Stimulated activated CD4-positive, alpha-beta T cell treated with anti-CD3 and anti-CD28 coated beads, Interleukin-1b, Interleukin-23, amount 100 ng/mL, for 48 hours (primary cell): ENCODE measurements at regions not wholly inside any gene's neighbourhood (a gene's known extent, or its start where the extent isn't known, plus 50 kb on each side); places are given as distances from the start of the nearest gene placed in this dataset.
"Not testable (repeated sequence)": the region's sequence is repeated elsewhere in the genome, so short reads cannot be mapped to it uniquely, and the experiment has no call there.

Source experiments
- DNase-seq: peaks from one replicate; pipeline ENCODE4 v3.0.0-alpha.2; 2020

DNA sequence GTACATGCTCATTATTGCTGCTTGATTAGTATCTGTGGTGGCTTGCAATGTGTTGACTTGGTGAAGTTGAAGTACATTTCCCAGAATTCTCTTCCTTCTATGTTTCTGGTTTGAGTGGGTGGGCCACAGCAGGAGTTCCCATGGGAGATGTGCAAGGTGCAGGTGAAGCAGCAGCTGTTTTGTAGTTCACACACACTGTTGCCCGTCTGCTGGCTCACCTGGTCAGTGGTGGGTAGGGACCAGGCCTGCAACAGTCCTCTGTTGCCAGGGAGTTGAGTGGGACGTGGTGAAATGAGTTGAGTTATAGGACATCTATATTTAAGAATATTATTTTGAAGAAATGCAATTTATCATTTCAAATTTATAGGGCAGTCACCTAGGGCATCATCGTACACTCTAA, 417.4 kb downstream of the TMEM135 start:
- no peak for DNase-seq

DNA sequence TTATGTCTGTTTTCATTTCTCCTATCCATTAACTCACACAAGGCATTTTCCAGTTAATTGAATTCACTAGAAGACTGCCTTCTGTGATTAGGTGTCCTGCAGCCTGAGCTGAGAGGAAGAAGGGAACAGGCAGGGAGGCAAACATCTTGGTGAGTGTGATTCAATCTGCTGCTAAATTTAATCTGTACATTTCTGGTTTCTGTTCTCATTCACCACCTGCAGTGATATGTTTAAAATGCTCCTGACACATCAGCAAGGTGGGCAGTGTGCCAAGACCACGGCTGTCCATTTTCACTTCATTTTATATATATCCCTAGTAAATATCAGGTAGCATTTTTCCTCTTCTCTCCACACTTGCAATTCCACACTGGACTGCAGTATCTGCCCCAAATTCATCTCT, 416.5 kb downstream of the TMEM135 start:
- DNase-seq = no peak

DNA sequence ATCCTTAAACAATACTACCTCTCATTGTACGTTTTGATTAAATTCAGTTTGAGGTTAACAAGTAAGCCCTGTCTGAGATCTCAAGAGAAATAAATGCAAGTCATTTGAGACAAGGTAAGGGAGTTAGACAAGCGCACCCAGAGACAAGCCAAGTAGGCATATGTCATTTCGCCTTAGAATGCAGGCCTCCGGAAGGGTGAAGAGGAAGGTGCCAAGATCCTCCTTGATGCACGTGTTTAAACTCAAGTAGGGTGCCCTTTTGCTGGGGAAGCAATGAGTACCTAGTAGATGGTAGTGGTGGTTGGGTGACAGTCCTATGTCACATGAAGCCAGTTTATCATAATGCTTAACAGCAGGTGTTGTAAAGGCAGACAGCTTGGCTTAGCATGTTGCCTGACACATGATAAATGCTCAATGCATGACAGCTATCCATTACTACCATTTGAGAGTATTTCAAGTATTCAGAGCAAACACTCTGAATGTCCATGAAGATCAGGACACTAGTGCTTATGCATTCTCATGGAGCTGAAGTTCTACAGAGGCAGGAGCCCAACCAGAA, 415.9 kb downstream of the TMEM135 start:
- no peak for DNase-seq

DNA sequence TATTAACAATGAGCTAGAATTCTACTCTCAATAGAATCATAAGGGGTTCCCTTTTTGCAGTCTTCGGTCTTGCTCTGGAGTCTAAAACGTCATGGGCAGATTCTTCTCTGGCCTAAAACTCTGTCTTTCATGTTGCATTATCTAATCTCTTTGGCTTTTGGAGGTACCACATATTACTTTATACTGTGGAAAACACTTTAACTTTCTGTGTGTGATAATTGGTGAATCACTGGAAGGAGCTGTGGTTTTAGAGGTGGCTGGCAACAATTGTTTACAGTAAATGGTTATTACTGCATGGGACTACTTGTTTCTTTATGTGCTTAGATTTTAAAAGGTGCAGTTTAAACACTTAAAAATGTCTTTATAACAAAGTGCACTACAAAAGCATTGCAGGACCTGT, 414.3 kb downstream of the TMEM135 start:
- DNase-seq = not testable (repeated sequence)

DNA sequence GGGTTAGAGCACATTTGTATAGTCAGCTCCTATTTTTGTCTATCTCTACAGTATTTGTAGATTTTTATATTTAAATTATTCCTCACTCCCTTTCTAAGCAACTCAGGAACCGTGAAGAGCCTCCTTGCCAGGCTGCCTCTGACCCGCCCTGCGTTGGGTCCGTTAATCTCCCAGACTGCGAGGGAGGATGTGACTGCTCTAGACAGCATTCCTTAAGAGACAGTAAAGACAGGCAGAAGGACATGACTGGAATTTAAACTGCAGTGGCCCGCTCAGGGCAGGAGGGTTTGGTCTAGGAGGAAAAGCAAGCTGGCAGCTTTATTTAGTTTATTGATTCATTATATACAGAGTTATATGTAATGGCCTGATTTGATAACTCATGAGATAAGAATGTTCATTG, 413.7 kb downstream of the TMEM135 start:
- DNase-seq = no peak

DNA sequence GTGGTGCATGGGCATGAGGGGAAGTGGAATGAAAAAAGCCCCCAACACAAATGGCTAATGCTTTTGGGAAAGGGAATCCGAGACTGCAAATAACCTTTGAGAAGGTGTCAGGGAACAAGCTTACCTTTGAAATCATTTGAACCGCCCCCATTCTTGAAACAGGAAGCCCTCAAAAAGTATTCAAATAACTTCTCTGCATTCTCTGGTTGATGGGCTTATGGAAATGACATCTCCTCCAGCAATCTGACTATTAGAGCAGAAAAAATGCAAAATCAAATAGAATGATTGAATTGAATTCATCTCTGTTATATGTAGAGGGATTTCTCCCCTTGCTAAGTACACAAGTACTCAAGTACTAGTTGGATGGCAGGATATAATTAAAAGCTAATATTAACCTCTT, 409.9 kb downstream of the TMEM135 start:
- DNase-seq = no peak

DNA sequence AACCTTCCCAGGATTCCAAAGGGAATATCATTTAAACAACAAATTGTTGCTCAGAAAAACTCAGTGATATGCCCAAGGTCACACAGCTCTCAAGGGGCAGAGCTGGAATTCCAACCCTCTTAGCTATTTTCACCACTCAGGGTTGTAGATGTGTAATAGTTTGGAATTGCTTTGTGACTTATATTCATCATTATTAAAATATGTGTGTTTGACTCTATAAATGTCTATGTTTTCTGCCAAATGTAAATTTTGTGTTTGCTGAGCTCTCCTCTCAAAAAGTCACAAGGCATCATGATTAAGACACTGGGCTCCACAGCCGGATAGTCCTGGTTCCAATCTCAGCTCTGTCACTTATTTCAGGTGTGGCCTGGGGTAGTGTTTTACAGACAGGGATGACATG, 407.3 kb downstream of the TMEM135 start:
- DNase-seq = no peak

DNA sequence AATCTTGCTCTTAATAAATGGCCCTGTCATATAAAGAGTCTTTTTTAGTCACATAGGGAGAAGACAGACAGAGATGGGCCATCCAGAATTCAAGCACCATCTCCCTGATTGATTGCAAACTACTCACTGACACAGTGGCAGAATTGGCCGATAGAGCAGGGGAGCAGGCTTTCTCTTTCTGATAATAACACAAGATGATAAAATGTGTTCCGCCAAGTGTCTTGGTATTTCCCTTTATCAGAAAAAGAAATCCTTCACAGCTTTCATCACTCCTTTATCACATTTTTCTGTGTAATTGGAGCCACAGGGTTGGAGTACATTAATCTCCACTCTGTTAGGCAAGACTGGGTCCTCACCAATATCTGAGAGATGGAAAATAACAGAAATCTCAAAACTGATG, 406.0 kb downstream of the TMEM135 start:
- DNase-seq = no peak

DNA sequence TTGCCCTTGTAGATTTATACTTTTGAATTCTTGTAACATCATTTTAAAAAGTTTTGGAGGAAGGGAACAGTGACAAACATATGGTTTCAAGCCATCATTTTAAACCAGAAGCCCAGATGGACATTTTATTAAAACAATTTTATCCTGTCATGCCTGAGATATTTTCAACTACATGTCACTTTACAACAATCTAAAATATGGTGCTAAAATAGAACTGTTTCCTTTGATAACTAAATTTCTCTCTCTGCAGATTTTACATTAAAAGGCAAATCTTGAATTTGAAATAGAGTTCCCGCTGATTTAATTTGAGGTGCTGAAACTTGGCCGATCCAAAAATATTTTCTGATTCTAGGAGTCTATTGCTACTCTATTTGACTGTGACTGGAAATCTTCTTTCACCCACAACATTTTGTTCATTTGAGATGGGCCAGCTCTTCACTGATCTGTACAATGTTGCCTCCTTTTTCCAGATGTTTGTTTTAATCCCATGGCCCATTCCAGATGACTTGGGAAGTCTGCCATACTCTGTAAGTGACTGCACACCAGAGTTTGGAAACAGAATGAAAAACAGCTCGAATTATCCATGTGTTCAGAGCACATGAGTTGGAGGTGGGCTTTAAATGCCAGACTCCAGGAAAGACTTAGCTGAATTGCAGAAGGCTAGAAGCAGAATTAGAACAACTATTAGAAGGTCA, 402.5 kb downstream of the TMEM135 start:
- DNase-seq = no peak

DNA sequence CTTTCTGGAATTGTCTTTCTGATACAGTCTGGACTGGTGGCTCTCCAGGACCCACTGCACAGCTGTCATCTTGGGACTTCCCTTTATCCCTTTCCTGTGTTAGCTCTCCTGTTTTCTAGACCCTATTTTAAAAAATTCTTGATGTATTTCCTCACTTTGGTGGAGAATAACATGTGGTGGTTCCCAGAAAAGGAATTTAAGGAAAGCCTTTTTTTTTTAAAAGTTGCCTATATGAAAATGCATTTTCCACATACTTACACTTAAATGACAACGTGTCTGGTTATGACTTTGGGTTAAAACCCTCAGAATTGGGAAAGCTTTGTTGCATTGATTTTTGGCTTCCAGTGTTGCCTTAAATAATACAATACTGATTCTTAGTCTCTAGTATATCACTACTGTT, 400.7 kb downstream of the TMEM135 start:
- DNase-seq = no peak

DNA sequence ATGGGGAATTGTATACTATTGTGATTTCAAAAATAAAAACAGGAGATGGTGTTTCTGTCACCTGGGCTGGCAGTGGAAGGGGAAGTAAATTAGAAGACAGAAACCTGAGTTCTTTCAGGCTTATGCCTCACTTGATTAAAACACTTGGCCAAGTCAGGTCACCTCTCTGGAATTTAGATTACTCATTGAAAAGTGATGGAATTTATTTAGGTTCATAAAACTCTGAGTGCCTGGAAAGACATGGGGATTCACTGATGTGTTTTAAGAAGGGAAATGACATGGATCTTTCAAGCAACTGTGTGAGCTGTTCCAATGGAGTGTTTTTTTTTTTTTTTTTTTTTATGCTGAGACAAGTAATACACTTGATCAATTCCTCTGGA, 400.1 kb downstream of the TMEM135 start:
- DNase-seq = no peak

DNA sequence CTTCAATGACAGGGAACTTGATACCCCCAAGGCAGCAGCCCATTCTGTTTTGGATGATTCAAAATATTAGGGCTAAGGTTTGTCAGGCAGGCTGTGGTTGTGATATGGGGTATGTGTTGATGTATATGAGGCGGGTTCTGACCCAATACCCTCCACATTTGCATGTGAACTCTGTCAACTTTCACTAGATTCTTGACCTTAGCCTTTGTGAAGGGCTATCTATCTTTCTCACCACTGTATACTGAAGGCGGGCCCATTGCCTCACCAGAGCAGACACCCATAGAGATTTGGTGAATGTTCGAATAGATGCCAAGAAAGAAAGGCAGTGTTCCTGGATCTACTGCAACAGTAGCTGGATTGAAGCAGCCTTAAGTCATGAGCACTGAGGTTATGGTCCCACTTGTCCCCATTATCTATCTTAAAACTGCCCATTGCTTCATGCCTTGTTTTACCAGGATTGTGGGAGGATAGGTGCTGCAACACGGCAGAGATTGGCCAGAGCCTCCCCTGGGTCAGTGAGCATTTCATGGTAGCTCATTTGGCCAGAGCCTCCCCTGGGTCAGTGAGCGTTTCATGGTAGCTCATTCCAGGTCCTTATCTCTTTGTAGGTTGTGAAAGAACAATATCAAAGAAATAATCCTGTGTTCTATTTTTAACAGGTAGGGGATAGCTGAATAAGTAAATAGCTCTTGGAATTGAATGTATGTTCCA, 399.6 kb downstream of the TMEM135 start:
- no peak for DNase-seq

DNA sequence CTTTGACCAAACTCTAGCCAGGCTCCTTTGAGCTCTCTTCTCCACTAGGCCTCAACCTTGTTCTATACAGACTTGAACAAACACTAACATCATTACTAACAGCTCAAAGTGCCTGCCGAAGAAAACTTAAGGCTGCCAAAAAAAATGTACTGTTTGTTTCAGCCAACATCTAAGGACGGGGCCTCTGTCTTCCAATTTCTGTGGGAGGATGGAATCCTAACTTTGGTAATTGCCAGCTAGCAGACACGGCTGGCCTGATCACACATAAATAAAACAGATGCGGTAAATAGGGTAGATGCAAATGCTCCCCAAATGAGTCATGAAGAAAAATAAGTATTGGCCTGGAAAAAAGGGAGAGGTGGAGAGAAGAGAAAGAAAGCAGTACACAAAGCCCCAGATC, 394.3 kb downstream of the TMEM135 start:
- DNase-seq = no peak

DNA sequence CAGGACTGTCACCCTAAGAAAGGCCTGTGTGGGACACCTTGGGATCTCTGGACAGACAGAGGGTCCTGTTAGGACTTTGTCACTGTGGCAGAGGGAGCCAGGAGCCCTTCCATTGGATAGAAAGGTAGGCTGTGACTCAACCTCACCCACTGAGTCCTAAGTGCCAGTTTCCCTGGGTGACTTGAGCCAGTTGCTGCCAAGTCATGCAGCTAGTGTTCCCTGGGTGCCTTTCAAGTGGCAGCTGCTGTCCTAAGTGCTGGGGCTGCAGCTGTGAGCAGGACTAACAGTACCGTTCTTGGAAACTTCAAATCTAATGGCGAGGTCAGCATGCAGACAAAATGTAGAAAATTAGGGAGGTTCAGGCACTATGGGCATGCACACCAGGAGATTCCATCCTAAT, 393.7 kb downstream of the TMEM135 start:
- DNase-seq = no peak

DNA sequence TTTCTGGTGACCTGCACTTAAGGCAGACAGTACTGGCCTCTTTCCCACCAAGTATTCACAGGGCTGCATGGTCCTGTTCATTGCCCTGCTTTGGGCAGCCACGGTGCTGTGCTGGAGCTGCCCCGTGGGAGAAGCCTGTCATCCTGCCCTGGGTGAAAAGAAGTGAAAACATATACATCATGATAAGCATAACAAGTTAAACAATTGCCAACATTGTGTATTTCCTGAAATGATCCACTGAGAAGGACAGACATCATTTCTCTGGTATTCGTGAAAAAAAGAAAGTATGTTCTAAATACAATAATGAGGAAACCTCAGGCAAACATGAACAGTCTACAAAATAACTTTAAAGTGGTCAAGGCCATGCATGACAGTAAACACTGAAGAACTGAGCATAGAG, 393.1 kb downstream of the TMEM135 start:
- no peak for DNase-seq

DNA sequence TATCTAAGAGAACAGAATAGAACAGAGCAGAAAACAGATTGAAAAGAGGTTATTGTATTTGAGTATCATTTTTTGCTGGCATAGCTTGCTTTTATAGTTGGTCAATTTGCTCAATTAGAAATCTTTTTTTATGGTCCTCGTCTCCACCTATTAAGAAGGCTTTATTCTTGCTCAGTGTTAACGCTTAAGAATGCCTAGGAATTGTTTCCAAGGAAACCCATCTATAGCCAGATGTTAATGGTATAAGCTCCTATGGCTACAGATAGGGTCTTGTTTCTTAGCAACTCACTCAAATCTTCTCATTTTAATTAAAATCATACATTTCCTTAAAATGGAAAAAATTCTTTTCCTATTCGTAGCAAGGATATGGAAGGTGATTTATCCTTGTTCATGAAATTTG, 392.3 kb downstream of the TMEM135 start:
- DNase-seq = no peak

DNA sequence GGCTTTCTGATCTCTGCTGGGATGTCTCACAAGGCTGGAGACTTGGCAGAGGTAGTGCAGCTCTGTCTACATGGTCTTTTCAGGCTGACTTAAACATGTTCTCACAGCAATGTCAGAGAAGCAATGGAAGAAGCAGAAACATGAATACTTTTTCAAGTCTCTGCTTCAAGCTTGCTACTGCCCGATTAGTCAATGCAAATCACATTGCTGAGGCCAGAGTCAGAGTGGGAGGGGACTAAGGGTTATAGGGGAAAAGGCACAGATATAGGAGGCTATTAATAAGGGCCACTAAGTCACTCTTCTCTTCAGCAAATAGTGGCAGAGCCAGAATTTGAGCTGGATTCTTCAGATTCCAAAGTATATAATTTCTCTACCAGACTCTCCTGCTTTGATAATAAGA, 390.5 kb downstream of the TMEM135 start:
- no peak for DNase-seq

DNA sequence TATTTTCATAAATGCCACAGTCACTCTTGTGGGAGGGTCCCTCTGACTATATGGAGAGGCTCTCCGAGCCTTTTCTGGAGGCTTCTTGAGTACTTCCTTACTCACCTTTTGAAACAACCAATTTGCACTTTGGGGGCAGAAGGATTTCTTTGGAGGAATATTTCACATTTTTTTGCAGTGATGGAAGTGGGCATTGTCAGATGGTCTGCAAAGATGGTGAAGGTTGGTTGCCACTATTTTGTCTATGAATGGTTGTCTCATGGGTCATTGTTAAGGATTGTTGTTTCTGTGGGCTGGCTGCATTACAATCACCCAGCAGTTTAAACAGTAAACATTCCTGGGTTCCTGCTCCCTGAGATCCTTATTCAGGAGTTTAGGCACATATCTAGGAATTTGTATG, 388.2 kb downstream of the TMEM135 start:
- DNase-seq = no peak

DNA sequence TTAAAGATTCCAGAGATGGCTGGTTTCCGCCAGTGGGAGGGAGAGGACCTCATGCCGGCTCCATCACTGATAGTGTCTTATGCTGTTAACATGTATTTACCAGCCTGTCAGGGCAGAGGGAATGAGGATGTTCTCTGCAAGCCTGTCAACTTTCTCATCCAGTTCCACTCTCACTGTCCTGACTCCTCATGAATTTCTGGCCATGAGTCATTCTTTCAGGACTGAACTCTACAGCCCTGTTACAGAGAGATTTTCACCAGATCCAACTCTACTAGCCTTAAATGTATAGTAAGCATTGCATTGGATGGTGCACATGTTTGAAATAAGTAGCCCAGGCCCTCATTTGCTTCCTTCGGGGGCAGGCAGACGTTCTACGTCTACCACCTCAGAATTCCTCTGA, 387.7 kb downstream of the TMEM135 start:
- DNase-seq = no peak

DNA sequence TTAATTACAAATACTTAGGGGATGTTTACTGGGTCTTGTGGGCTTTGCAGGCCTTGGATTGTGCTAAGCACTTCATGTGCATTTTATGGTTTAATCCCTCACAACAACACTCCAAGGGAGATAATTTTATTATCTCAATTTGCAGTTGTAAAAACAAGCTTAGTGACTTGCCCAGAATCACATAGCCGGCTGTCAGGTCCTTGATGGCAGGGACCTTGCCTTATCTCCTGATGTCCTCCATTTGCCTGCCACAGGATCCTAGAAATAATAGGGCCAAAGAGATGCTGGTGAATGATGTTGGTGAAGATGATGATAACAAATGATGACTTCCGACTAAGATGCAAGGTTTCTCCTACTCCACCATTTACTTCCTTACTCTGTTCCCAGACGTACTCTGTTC, 385.4 kb downstream of the TMEM135 start:
- no peak for DNase-seq

DNA sequence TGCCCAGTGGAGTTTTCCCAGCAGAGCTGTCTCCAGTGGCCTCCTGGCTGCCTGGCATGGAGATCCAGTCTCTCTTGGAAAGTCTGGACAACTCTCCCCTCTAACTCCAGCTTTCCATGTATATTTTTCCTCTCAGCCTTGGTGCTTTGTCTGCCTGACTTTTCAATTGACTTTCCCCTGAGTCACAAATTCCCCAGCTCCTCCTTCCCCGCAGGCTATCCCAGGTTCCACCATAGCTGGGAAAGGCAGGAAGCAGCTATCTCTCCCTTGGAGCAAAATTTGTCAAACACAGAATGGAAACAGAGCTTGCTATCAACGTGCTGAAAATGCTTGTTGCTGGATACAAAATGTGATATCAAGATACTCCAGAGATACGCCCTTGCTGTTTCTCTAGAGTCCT, 384.8 kb downstream of the TMEM135 start:
- no peak for DNase-seq

DNA sequence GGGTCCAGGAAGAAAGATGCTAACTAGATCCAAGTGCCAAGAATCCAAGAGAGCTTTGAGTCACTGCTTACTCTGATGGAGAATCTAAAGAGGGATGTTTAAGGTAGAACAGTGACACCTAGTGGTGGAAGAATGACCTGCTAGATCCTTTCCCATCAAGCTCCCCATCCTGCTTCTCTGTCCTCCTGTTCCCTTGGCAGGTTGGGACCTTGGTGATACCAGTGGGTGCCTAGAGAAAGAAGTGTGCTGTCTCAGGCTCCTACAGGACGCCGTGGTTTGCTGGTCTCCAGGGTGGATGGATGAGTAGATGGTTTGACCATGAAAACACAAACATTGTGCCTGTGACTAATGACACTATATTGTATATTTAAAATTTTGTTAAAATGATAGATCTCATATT, 383.7 kb downstream of the TMEM135 start:
- no peak for DNase-seq

DNA sequence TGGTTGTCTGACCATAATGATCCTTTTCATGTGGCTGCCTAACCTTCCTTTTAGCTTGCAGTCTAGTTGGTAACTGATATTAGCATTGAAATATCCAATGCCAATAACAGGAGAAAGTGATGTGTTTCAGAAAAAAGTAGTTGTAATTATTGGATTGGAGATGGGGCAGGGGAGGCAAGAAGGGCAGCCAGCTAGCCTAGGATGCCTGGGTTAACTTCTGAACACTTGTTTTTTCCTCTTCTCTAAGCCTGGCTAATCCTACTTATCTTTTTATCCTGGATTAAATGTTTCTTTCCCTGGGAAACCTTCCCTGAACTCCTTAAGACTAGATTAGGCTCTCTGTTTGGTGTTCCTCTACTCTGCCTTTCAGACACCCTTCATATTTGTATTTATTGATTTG, 380.2 kb downstream of the TMEM135 start:
- DNase-seq = no peak

DNA sequence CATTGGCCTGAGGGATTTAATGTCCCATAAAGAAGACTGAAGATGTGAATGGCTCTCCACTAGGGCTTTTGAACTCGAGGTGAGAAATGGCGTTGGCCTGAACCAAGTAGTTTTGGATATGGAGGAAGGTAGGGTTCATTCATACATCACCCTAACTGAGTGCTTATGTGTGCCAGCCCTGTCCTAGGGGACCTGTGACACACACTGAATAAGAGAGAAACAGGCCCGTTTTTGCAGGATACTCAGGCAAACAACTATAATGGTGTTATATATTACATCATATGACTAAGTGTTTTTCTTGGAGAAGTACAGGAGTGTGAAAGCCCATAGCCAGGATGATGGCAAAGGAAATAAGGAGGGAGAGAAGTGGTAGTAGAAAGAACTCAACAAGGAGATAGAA, 368.1 kb downstream of the TMEM135 start:
- no peak for DNase-seq

DNA sequence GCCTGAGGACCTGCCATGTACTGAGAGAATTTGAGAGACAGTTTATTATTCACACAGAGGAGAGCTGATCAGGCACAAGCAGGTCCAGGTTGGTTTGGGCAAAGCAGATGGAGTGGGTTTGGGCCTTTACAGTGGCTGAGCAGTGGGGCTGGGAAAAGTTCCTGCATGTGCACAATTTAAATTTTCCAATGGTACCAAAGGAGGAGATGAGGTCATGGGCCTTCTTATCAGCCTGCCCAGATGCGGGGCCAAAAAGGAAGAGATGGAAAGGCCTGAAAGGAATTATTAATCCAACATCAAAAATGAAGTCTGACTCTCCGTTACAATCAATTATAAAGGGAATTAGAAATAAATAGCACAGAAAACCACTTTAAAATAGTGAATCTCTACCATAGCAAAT, 367.6 kb downstream of the TMEM135 start:
- DNase-seq = no peak
